ENCODE measurements at regions not wholly inside any gene's neighbourhood (a gene's known extent, or its start where the extent isn't known, plus 50 kb on each side); places are given as distances from the start of the nearest gene placed in this dataset.

GRCh38 chr6:104573350-104573749 is 286.4 kb downstream of the HACE1 start:
- DNase-seq = no peak

GRCh38 chr6:104572901-104573300 is 286.8 kb downstream of the HACE1 start:
- peak; percentile 91 for DNase-seq

- DNase-seq = peak; percentile 44
Measured at GRCh38 chr6:104566411-104566810, 293.3 kb downstream of the HACE1 start.

- no peak for DNase-seq
Measured at GRCh38 chr6:104563306-104563705, 296.4 kb downstream of the HACE1 start.

GRCh38 chr6:104559435-104560202 is 300.1 kb downstream of the HACE1 start:
- no peak for DNase-seq

- DNase-seq = no peak
Measured at GRCh38 chr6:104558746-104559145, 301.0 kb downstream of the HACE1 start.

GRCh38 chr6:104548297-104548696 is 311.4 kb downstream of the HACE1 start:
- DNase-seq = no peak

- DNase-seq = no peak
Measured at GRCh38 chr6:104541411-104541810, 318.3 kb downstream of the HACE1 start.

- no peak for DNase-seq
Measured at GRCh38 chr6:104540743-104541142, 319.0 kb downstream of the HACE1 start.

GRCh38 chr6:104539173-104539572 is 320.5 kb downstream of the HACE1 start:
- no peak for DNase-seq

GRCh38 chr6:104537872-104538271 is 321.8 kb downstream of the HACE1 start:
- no peak for DNase-seq

GRCh38 chr6:104537180-104537579 is 322.5 kb downstream of the HACE1 start:
- DNase-seq = peak; percentile 72

GRCh38 chr6:104532462-104532861 is 327.3 kb downstream of the HACE1 start:
- DNase-seq = no peak

GRCh38 chr6:104531646-104532045 is 328.1 kb downstream of the HACE1 start:
- DNase-seq = no peak

- peak; percentile 60 for DNase-seq
Measured at GRCh38 chr6:104527761-104528415, 331.8 kb downstream of the HACE1 start.

- no peak for DNase-seq
Measured at GRCh38 chr6:104527311-104527710, 332.4 kb downstream of the HACE1 start.

- peak; percentile 24 for DNase-seq
Measured at GRCh38 chr6:104526376-104526775, 333.3 kb downstream of the HACE1 start.

GRCh38 chr6:104525677-104526322 is 333.9 kb downstream of the HACE1 start:
- peak; percentile 92 for DNase-seq

- DNase-seq = peak; percentile 53
Measured at GRCh38 chr6:104522533-104522932, 337.2 kb downstream of the HACE1 start.

GRCh38 chr6:104521176-104521575 is 338.5 kb downstream of the HACE1 start:
- no peak for DNase-seq

- DNase-seq = no peak
Measured at GRCh38 chr6:104519566-104519965, 340.2 kb downstream of the HACE1 start.

GRCh38 chr6:104509355-104509754 is 350.4 kb downstream of the HACE1 start:
- no peak for DNase-seq

GRCh38 chr6:104506429-104506828 is 353.3 kb downstream of the HACE1 start:
- no peak for DNase-seq

- DNase-seq = no peak
Measured at GRCh38 chr6:104505838-104506237, 353.9 kb downstream of the HACE1 start.
